RWPE1 (cell line): ENCODE measurements at regions not wholly inside any gene's neighbourhood (a gene's known extent, or its start where the extent isn't known, plus 50 kb on each side); places are given as distances from the start of the nearest gene placed in this dataset.

ENCODE experiments used
- CTCF ChIA-PET: fragments of 350-600 bp; sonication (Branson Sonifier 250); formaldehyde crosslinking; extraction: SDS; loops from one replicate; lab custom pipeline; 2021; lab: Yijun Ruan, JAX
- POLR2A ChIA-PET: fragments of 400-600 bp; formaldehyde crosslinking; extraction: SDS; loops from one replicate; lab custom pipeline; 2020; ENCODE audit warnings: antibody characterized with exemption; ENCODE audit not compliant: low non-redundant PET; lab: Yijun Ruan, JAX
- DNase-seq: peaks from one replicate; pipeline ENCODE4 v3.0.0; 2012; ENCODE audit warnings: low spot score
- H3K27ac ChIP-seq: fragments of 450-650 bp; 2 replicates; pipeline ENCODE4 v1.5.1; 2017
- TF ChIP-seq, protein P1 (sequence below): fragments of 450-650 bp; conservative IDR thresholded peaks from 2 replicates; pipeline ENCODE4 v1.5.1; 2017; ENCODE audit warnings: low read depth, mild to moderate bottlenecking

DNA sequence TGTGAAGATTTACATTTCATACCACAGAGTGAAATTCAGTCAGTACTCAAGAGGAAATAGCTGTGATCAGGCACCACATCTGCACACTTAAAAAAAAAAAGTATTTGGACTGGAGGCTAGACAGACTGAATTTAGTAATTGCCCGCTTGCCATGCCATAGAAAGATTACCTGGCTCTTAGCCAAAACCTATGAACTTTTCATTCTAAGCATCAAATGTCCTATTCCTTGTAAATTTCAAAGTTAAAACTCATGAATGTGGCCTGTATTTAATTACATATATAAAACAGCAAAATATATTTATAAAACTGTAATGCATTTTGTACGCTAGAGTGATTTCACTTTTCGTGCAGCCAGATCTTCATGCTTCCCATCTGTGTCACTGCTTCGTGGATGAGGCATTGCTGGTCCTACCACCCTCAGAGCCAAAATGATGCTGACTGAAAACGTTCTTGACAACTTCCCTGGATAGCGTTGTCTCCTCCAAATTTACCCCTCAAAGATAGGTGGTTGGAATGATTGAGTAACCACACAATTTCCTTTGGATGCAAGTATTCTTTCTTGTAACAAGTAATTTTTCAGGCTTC is 447.9 kb upstream of the SGCD start:
- ChIA-PET CTCF (no interaction called here), POLR2A (no interaction called here)
- TF ChIP-seq, protein P1, sequence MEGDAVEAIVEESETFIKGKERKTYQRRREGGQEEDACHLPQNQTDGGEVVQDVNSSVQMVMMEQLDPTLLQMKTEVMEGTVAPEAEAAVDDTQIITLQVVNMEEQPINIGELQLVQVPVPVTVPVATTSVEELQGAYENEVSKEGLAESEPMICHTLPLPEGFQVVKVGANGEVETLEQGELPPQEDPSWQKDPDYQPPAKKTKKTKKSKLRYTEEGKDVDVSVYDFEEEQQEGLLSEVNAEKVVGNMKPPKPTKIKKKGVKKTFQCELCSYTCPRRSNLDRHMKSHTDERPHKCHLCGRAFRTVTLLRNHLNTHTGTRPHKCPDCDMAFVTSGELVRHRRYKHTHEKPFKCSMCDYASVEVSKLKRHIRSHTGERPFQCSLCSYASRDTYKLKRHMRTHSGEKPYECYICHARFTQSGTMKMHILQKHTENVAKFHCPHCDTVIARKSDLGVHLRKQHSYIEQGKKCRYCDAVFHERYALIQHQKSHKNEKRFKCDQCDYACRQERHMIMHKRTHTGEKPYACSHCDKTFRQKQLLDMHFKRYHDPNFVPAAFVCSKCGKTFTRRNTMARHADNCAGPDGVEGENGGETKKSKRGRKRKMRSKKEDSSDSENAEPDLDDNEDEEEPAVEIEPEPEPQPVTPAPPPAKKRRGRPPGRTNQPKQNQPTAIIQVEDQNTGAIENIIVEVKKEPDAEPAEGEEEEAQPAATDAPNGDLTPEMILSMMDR: no peak

DNA sequence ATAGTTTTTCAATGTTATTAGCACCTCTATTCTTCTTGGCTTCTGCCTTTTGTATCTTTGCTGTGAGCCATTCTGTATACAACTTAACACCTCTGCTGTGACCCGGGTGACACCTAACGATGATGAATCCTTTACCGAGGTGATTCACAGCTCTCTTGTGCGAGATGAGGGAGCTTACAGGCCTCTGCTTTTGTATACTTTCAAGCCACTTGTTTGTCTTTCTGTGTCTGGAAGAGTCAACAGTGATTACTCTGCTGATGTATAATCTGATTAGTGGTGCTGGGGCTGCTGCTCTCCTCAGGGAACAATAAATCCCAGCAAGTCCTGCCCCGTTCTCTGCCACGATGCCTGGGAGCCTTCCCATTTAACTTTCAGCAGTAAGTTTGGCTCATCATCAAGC is 442.9 kb upstream of the SGCD start:
- no peak overlapping the region for H3K27ac ChIP-seq
- POLR2A ChIA-PET: no interaction called here
- CTCF ChIA-PET: interaction anchor here (0.6 to 0.7 kb wide), 2 partner anchors 8 to 413 kb away, joined by 3 to 5 read pairs; no protein-coding TSS in a partner anchor
- TF ChIP-seq, protein P1: no peak
- no peak for DNase-seq

More for the DNA sequence above, 447.9 kb upstream of the SGCD start:
- DNase-seq: no peak
- H3K27ac ChIP-seq: no peak overlapping the region

DNA sequence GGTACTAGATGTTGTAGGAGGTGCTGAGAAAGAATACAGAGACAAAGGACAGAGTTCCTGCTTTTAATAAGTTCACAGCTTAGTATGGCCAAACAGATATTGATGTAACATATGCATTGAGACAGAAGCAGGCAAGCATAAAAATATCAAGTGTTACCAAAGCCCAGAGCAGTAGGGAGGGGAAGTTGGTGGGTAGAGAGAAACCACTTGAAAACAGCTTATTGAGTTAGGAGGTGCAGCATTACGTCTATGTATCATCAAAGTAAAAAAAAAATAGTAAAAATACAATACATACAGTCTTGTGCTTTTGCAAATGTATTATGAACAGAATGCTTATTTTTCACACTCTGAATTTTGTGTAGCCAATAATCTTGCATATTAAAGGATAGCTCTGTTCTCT is 441.8 kb upstream of the SGCD start:
- no peak for DNase-seq
- ChIA-PET POLR2A (no interaction called here), CTCF (no interaction called here)
- TF ChIP-seq, protein P1: no peak
- H3K27ac ChIP-seq: no peak overlapping the region

DNA sequence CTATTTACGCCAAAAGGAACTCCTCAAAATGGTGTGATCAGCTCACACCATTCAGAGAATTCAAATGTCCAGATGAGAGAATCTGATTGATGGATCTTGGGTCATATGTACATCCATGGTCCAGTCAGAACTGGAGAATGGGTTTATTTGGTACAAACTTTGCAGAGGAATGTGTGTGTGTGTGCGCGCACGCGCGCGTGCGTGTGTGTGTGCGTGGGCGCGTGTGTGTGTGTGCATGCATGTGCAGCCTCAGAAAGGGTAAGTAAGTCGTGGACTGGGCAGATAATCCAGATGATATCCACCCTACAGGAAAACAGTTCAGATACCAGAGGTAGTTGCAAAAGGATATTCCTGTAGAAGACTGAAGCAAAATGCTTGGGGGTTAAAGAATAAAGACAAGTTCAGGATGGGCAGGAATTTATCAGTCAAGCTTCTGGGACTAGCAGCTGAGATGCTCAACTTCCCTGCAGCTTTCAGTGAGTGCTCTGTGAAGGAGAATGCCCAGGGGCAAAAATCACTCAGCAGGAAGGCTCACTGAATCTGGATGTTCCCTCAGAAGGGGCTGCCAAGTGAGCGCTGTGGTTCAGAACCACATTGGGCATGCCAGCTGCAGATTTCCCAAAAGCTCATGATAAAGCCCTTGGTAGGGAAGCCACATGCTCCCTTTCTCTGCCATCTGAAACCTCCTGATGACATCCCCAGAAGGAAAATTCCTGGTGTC is 440.5 kb upstream of the SGCD start:
- CTCF ChIA-PET: no interaction called here
- no peak for DNase-seq
- no peak overlapping the region for H3K27ac ChIP-seq
- POLR2A ChIA-PET: no interaction called here
- TF ChIP-seq, protein P1: no peak

DNA sequence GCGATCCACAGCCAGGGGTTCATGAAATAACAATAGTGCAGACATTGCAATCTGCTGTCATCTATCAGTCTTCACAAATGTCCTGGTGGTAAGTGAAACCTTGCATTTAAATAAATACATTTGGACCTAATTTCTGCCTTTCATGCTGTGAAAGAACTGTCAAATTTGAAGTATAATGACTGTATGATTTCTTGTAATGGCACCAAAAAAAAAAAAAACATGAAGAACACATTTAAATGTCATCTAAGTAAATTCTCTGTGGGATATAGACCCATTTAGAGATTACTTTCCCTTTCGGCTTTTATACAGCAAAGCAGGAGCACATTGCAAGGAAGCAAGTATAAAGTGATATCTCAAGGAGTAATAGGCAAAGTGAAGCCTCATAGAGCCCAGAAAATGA is 431.5 kb upstream of the SGCD start:
- ChIA-PET CTCF (no interaction called here), POLR2A (no interaction called here)
- DNase-seq: no peak
- TF ChIP-seq, protein P1: no peak
- no peak overlapping the region for H3K27ac ChIP-seq

DNA sequence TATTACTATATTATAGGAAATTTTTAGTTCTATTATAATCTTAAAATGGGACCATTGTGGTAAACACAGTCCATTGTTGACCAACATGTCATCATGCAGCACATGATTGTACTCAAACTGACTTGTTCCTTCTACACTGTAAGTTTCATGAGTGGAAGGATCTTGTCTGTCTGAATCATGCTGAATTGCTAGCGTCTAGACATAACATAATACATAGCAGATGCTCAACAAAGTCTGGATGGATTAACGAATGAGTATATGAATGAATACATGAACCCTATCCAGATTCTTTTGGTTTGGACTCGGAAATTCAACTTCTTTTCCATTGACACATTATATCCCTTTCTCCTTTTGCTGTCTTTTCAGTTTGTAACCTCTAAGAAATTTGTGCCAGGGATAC is 429.2 kb upstream of the SGCD start:
- CTCF ChIA-PET: no interaction called here
- no peak overlapping the region for H3K27ac ChIP-seq
- no peak for DNase-seq
- POLR2A ChIA-PET: no interaction called here
- TF ChIP-seq, protein P1: no peak
